HEK293 (cell line): ENCODE measurements at regions not wholly inside any gene's neighbourhood (a gene's known extent, or its start where the extent isn't known, plus 50 kb on each side); places are given as distances from the start of the nearest gene placed in this dataset.

Experiments used
- CTCF ChIP-seq: fragments of 450-650 bp; formaldehyde crosslinking; IDR thresholded peaks from 2 replicates; pipeline ENCODE4 v1.5.1; 2016; ENCODE audit warnings: missing biosample characterization, missing genetic modification characterization
- HIC1 ChIP-seq: fragments of 450-650 bp; formaldehyde crosslinking; IDR thresholded peaks from 2 replicates; pipeline ENCODE4 v1.5.1; 2016; ENCODE audit warnings: missing biosample characterization, missing genetic modification characterization
- KLF16 ChIP-seq: fragments of 450-650 bp; formaldehyde crosslinking; IDR thresholded peaks from 2 replicates; pipeline ENCODE4 v1.5.1; 2017; ENCODE audit warnings: missing biosample characterization, missing genetic modification characterization
- KLF8 ChIP-seq: fragments of 450-650 bp; formaldehyde crosslinking; IDR thresholded peaks from 2 replicates; pipeline ENCODE4 v1.5.1; 2016; ENCODE audit warnings: missing biosample characterization, missing genetic modification characterization
- ZNF114 ChIP-seq: fragments of 450-650 bp; formaldehyde crosslinking; IDR thresholded peaks from 2 replicates; pipeline ENCODE4 v1.5.0; 2017; ENCODE audit warnings: missing biosample characterization, missing genetic modification characterization
- ZNF510 ChIP-seq: fragments of 450-650 bp; formaldehyde crosslinking; IDR thresholded peaks from 2 replicates; pipeline ENCODE4 v1.5.1; 2018; ENCODE audit warnings: mild to moderate bottlenecking, missing genetic modification characterization, missing biosample characterization; ENCODE audit not compliant: insufficient replicate concordance
- ZNF530 ChIP-seq: fragments of 450-650 bp; formaldehyde crosslinking; IDR thresholded peaks from 2 replicates; pipeline ENCODE4 v1.5.1; 2016; ENCODE audit warnings: low read depth, missing biosample characterization, missing genetic modification characterization
- ZNF555 ChIP-seq: fragments of 450-650 bp; formaldehyde crosslinking; conservative IDR thresholded peaks from 2 replicates; pipeline ENCODE4 v1.5.1; 2017; ENCODE audit warnings: missing biosample characterization, mild to moderate bottlenecking, missing genetic modification characterization, inconsistent platforms
- ZNF747 ChIP-seq: fragments of 450-650 bp; formaldehyde crosslinking; IDR thresholded peaks from 2 replicates; pipeline ENCODE4 v1.5.1; 2016; ENCODE audit warnings: missing biosample characterization, missing genetic modification characterization
- ZNF830 ChIP-seq: fragments of 450-650 bp; IDR thresholded peaks from 2 replicates; pipeline ENCODE4 v1.5.0; 2018; ENCODE audit warnings: missing biosample characterization, missing genetic modification characterization, low read depth, mild to moderate bottlenecking, moderate library complexity

- TF ChIP-seq CTCF (tag by site-specific recombination) (no peak), ZNF830 (no peak), KLF8 (tag by site-specific recombination) (no peak), ZNF530 (no peak), HIC1 (no peak), KLF16 (tag by site-specific recombination) (no peak), ZNF747 (no peak), ZNF555 (tag by site-specific recombination) (no peak), ZNF114 (tag by site-specific recombination) (no peak), ZNF510 (no peak)
These were observed 113.0 kb downstream of the KIF4B start for GRCh38 chr5:155126573-155126972.
